MM.1S (cell line): ENCODE measurements at regions not wholly inside any gene's neighbourhood (a gene's known extent, or its start where the extent isn't known, plus 50 kb on each side); places are given as distances from the start of the nearest gene placed in this dataset.

Experiments used
- EZH2phosphoT487 ChIP-seq: fragments of 300-600 bp; sonication (generic); IDR thresholded peaks from 2 replicates; pipeline ENCODE4 v1.6.1; 2018; ENCODE audit warnings: antibody characterized with exemption, low read length
- TF ChIP-seq, protein P1 (sequence below): fragments of 300-600 bp; sonication (generic); IDR thresholded peaks from 2 replicates; pipeline ENCODE4 v1.5.1; 2016; ENCODE audit warnings: antibody characterized with exemption, low read length, mixed read lengths

GRCh38 chr11:134955281-134955680 lies 543.2 kb upstream of the B3GAT1 start:
- TF ChIP-seq EZH2phosphoT487: no peak
- TF ChIP-seq, protein P1, sequence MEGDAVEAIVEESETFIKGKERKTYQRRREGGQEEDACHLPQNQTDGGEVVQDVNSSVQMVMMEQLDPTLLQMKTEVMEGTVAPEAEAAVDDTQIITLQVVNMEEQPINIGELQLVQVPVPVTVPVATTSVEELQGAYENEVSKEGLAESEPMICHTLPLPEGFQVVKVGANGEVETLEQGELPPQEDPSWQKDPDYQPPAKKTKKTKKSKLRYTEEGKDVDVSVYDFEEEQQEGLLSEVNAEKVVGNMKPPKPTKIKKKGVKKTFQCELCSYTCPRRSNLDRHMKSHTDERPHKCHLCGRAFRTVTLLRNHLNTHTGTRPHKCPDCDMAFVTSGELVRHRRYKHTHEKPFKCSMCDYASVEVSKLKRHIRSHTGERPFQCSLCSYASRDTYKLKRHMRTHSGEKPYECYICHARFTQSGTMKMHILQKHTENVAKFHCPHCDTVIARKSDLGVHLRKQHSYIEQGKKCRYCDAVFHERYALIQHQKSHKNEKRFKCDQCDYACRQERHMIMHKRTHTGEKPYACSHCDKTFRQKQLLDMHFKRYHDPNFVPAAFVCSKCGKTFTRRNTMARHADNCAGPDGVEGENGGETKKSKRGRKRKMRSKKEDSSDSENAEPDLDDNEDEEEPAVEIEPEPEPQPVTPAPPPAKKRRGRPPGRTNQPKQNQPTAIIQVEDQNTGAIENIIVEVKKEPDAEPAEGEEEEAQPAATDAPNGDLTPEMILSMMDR: no peak
